NCI-H1417 treated with DMSO at 0.1 percent for 48 hours (cell line): ENCODE measurements at regions not wholly inside any gene's neighbourhood (a gene's known extent, or its start where the extent isn't known, plus 50 kb on each side); places are given as distances from the start of the nearest gene placed in this dataset.

Experiments used
- DNase-seq: peaks from one replicate; lab custom pipeline; 2025; lab: John Stamatoyannopoulos, UW

DNA sequence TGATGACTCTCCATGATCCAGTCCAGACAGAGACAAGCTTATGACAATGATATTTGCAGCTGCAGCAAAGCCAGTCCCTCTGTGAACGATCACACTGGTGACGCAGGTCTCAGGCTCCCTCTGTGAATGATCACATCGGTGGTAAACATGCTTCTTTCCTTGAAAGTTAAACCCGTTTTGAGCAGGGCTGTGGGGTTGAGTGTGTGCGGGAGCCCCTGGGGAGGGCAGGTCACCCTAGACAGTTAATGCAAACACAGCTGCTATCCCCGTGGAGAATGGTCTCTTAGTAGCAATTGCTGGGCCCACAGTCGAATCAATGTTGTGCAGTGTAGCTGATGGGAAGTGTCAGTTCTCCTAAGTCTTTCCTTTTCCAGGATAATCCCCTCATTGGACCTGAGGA, 71.0 kb upstream of the KIRREL3 start:
- DNase-seq: no peak

DNA sequence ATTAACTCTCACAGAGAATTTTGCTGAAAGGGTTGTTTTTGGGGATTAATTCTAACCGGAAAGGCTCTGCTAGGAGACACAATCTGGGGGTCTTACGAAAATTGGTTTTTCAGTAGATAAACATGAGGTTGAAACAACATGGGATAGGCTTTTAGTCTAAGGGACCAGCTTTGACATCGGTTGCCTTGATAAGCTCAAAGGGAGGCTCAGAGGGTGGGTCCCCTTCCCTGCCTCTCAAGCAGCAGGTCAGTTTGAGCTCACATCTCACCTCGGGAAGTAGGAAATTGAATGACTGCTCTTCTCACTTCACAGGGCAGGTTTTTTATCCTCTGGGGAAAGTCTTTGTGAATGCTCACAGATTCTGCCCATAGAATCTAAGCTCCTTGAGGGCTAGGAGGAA, 70.2 kb upstream of the KIRREL3 start:
- no peak for DNase-seq

DNA sequence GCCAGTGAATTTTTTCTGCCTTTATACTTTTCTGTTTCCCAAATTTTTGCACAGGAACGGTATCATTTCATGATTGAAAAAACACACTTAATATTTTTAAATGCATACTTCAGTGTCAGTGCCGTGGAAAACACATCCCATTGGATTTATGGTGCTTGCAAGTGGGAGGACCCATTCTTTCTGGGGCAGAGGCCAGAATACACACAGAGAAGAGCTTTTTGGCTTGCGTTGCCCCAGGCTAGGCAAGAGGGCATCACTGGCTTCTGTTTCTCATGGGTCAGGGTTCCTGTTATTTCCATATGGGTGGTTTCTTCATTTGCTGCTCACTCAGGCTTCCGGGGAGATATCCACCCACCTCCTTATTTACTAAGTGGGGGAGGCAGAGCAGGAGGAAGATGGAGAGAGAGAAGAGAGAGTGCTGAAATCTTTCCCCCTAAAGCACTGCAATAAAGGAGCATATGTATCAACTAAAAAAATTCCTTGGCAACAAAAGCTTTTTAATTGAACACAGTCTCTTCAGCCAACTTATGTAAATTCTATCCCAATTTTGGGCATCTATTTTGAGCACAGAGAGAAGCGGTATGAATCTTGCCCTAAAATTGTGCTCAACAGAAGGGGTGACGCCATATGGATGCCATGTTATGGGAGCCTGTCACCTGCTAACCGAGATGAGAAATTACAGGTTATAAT, 66.0 kb upstream of the KIRREL3 start:
- no peak for DNase-seq

DNA sequence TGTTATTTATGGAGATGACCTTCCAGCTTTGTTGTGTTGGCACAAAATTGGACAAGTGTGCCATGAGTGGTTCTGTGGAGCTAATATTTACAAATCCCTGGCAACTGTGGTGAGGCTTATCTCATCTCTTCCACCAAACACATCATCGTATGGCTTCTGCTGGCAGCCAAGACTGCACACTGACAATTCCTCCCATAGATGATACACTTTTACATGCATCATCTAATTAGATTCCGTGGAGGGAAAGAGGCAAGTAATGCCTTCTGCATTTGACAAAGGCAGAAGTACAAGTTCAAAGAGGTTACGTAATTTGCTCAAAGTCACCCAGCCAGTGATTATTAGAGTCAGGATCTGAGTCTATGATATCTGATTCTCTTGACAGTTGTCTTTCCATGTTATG, 62.7 kb upstream of the KIRREL3 start:
- no peak for DNase-seq

DNA sequence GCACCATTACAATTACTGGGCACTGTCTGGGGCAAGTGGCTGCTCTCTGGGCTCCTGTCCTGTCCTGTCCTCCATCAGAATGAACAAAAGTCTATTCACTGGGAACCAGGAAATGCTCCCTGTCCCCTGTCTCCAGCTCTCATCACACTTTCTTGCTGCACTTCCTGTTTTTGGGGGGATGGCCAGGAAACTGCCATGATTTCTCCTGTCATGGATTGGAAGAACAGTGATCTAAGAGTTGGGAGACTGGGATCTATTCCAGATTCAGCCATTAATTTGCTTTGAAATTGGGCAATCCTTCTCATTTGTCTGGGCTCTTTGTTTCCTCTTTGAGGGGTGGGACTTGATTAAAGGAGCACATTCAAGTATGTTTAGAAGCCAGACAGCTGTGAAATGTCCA, 61.4 kb upstream of the KIRREL3 start:
- no peak for DNase-seq

DNA sequence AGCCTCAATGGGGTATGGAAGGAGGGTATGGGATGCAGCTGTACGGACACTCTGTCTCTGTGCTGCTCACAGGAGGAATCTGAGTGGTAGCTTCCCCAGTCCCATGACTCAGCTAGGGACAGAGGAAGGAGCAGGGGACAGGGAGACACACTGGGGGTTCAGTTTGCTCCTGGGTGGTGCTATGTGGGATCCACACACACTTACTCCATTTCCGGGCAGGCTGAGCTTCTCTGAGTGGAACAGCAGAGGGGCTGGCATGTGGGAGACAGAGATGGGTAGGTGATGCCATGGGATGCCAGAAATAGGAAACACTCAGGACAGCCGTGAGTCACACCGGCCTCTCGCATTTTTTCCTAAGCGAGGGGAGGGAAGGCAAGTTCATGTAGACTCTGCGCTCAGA, 59.2 kb upstream of the KIRREL3 start:
- no peak for DNase-seq

DNA sequence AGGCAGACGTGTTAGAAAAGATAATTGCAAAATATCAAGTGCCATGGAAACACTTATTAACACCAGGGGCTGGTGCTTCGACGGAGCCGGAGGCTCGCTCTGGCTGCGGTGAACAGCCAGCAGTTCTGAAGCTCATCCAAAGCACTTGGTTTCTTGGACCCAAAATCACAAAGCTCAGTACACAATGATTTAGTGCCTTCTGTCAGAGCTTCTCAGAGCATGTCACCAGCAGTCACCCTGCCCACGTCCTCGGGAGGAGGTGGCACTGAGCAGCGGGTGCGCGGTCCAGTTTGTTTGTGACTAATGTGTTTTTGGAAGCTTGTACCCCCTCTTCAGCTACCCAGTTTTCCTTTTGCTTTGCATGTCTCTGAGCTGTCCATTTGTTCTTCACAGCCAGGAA, 58.7 kb upstream of the KIRREL3 start:
- no peak for DNase-seq

DNA sequence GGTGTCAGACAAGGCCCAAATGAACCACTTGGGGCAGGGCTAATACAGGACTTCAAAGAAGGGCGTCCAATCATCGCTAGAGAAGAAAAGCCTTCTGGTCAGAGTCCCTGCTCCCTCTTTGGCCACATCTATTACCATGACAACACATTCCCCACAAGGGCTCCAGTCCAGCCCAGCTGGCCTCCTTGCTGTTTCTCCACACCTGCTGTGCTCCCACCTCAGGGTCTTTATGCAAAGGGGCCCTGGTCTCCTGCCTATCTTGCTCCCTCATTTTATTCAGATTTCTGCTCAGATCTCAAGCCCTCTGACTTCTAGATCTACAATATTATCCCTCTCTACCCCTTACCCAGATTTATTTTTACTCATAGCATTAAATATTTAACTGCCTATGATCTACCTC, 58.0 kb upstream of the KIRREL3 start:
- no peak for DNase-seq

DNA sequence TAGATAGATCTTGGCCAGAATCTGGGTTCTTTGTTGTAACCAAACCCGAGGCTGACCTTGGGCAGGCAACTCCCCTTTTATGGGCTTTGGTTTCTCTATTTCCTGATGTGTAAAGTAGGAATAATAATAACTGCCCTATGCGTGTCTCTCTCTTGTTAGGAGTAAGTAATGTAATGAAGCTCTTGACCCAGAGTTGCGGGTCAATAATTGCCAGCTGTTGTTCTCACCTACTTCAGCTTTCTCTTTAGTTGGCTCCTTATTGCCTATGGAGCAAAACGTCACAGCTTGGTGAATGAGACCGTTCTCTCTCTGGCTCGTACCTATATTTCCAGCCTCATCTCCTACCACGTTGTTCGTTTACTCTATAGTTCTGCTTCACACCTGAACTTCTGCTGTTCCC, 56.6 kb upstream of the KIRREL3 start:
- DNase-seq: no peak

DNA sequence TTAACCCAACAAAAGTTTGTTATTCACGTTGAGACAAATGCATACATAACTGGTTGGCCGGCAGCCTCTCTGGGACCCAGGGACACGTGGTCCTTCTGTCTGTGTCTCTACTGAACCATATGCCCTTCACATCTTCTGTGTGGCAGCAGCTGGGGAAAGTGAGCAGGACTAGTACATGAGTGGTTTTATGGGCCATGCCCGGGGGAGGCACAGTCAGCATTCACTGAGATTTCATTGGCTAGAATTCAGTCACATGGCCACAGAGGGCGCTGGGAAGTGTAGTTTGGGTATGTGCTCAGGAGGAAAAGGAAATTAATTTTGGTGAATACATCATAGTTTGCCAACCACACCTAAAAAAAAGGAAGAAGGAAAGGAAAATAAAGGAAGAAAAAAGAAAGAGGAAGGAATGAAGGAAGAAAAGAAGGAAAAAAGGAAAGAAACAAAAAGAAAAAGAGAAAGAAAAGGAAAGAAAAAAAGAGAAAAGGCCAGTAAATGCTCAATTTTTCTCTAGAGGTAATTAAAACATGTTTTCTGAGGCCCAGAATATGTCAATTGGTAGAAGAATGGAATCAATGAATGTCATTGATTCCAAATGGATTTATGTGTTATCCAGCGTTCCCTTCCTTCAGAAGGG, 55.9 kb upstream of the KIRREL3 start:
- DNase-seq: no peak

DNA sequence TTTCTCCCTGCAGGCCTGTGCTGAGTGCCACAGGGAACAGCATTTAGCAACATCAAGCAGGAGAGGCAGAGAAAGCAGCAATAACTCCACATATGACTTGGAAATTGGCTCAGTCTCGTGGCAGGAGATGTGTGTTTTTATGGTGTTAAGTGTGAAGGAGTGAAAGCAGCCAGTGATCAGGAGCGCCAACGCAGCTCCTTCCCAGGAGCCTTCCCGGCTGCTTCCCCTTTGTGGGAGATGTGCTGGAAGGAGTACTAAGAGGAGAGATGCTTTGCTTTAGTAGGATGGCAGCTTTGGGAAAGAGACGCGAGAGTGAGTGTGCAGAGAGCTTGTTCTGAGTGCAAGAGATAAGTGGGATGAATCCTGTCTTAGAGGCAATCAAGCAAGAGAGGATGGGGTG, 54.7 kb upstream of the KIRREL3 start:
- no peak for DNase-seq

DNA sequence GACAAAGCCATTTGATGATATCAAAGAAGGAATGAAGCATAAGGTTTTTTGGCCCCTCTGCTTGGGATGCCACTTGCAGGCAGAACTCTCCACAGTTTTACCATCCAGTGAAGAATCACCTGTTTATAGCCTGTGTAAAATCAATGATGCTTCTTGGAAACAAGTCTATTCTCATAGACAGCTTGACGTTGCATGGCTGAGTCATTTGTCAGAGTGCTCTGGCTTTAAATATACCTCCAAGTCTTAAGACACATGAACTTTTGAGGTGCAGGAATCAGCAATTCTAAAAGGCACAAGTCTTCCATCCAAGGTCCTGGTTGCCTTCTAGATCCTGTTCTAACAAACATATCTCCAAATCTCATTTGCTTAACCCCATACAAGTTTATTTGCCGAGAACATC, 53.6 kb upstream of the KIRREL3 start:
- no peak for DNase-seq

DNA sequence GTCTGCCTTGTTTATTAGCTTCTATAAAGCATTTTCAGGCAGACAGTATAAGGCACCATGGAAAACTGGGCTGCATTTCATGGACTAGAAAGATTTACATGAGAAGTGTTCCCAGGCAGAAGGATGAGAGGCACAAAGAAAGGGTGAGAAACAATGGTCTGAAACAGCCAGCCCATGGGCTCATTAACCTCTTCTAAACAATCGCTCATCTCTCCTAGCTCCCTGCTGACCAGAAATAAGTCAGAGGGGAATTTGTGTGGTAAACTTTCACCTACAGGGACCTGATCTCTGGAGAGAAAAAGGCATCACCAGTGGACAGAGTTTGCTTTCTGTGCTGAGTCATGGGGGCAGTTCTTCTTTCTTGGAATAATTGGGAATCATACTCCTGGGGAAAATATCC, 51.8 kb upstream of the KIRREL3 start:
- DNase-seq: no peak
